GM18508 (cell line): ENCODE measurements at regions not wholly inside any gene's neighbourhood (a gene's known extent, or its start where the extent isn't known, plus 50 kb on each side); places are given as distances from the start of the nearest gene placed in this dataset.
"Not testable (repeated sequence)": the region's sequence is repeated elsewhere in the genome, so short reads cannot be mapped to it uniquely, and the experiment has no call there.

Experiments
- ATAC-seq: cut with Tn5 transposase; IDR thresholded peaks from one replicate; pipeline ENCODE4 v1.9.1; 2021; ENCODE audit warnings: moderate number of reproducible peaks; ENCODE audit not compliant: insufficient read depth, unreplicated experiment

DNA sequence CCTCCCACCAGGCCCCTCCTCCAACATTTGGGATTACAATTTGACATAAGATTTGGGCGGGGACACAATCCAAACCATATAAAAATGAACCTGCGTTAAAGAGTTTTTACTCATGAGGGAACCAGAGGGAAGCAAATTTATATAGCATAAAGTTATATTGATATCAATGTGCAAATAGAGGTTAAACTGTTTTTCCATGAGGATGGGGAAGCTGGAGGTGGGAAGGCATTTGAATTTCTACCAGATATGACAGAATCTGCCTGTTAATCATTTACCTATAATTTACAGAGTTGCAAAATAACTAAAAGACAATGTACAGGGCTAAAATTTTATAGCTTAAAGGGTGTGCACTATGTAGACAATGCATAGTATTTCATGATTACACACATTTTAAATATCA is 322.0 kb upstream of the FKBP1C start:
- ATAC-seq = no peak

- no peak for ATAC-seq
Measured at GRCh38 chr6:62891065-62891647, 320.1 kb upstream of the FKBP1C start.

DNA sequence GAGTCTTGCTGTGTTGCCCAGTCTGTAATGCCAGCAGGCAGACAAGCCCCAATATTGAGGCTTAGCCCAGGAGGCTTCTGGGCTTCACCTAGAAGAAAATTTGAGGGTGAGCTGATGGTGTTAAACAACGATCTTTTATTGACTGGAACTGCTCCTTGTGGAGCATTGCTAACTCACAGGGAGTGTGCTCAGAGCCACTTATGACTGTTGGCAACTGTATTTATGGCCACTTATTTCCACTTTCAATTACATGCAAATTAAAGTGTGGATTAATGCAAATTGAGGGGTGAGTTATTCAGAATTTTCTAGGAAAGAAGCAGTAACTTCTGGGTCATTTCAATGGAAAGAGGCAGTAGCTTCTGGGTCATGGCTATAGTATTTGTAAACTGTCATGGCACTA is 317.2 kb upstream of the FKBP1C start:
- ATAC-seq = no peak

DNA sequence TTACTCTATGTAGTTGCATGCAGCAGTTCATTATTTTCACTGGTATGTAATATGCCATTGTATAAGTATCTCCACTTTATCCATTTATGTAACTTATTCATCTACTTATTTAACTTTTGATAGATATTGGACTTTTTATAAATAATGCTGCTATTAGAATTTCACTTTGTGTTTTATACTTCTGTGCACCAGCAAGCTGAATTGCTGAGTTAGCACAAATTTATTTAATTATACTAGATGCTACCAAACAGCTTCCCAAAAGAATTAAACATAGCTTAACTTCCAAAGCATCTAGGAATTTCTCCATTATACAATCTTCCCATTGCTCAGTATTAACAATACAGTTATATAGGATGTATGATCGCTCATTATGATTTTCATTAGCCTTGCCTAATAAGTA is 308.0 kb upstream of the FKBP1C start:
- no peak for ATAC-seq

- no peak for ATAC-seq
Measured at GRCh38 chr6:62904687-62905086, 306.6 kb upstream of the FKBP1C start.

DNA sequence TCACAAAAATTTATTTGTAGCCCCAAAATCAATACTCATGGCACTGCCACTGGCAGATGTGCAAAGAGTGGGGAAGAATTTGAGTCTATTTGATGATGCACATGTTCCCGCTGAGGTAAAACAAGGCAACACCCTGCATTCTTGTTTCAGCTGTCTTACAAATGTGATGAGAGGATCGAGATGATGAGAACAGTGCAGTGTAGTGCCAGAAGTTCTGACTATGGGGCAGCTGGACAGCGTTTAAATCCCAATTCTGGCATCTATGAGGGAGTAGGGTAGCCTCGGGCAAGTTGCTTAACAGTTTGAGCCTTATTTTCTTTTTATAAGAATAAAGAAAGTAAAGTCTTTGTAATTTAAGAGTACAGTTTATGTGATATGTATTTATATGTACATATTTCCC is 296.7 kb upstream of the FKBP1C start:
- no peak for ATAC-seq

GRCh38 chr6:62923728-62924127 is 287.5 kb upstream of the FKBP1C start:
- ATAC-seq = no peak

DNA sequence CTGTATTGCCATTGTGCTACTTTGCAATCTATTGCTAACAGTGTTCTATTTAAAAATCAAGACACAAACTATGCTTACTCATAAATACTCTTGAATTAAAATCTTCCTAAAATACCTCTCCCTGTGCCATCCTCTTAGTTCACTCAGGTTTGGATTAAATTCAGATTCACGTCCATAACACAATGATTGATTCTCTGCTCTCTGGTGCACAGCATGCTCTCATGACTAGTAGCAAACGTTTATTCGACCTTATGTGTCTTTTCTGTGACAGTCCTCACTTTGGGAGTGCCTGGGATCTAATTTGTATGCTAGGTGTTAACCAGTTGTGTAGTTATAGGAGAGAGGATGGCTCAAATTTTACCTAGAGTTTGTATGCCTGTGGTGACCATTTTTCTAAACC is 270.4 kb upstream of the FKBP1C start:
- ATAC-seq = no peak

GRCh38 chr6:62942000-62942399 is 269.3 kb upstream of the FKBP1C start:
- no peak for ATAC-seq

GRCh38 chr6:62968834-62969233 is 242.4 kb upstream of the FKBP1C start:
- no peak for ATAC-seq

DNA sequence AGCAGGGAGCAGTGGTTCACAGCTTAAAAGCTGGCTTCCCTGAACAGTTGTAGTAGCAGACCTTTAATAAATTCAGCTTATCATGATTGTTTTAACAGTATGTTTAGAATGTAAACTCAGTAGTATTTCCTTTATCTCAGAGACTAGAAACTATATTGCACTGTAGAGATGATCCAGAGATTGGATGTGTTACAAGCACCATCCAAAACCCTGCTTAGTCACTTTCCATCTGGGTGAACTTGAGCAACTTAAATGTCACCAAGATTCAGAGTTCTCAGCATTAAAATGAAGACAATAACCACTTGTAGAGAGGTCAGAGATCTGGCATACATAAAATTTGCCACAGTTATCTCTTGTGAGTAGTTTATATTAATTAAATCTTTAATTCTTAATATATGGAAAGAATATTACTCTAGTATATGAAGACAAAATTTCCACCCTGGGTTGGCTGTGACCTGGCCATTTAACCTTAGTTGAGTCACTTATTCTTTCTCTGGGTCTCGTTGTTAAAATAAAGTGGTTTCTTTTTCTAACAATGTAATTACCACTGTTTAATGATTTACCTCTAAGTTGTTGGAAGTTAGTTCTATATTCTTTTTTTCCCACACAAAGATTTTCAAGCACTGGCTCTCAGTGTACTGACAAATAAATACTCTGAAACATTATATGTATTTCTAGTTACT is 239.2 kb upstream of the FKBP1C start:
- peak; percentile 39 for ATAC-seq

- peak; percentile 56 for ATAC-seq
Measured at GRCh38 chr6:62974452-62974851, 236.8 kb upstream of the FKBP1C start.

DNA sequence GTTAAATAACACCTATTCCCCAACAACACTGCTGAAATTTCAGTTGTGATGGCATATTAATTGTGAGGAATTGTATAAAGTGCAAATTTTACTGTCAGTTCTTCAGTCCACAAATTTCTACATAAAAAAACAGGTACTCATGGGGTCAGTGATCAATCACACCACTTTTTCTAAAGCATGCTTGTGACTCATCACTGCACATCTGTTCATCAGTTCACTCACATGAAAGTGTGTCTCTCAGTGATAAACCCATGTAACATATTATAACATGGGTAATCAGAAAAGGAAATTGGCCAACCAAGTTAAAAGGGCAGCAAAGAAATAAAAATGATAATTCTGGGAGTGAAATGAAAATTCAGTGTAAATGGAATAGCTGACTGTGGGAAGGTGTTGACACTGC is 234.7 kb upstream of the FKBP1C start:
- ATAC-seq = no peak

DNA sequence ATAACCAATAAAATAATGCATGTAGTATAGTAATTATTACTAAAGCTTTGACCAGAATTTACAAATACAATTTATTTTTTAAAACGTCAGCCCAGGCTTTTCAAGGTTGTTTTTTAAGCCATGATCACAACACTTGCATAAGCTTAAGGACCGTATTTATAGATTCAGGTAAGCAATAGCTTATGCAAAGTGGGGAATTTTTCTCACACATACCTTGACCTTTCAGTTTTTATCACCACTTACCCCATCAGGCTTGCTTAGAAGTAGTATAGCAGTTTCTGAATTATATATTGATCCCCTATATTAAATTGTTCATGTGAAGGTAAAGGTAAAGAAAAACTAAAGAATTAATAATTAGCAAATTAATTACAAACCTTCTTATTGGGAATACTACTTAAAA is 232.3 kb upstream of the FKBP1C start:
- peak; percentile 60 for ATAC-seq

GRCh38 chr6:62980093-62980492 is 231.2 kb upstream of the FKBP1C start:
- ATAC-seq = no peak

DNA sequence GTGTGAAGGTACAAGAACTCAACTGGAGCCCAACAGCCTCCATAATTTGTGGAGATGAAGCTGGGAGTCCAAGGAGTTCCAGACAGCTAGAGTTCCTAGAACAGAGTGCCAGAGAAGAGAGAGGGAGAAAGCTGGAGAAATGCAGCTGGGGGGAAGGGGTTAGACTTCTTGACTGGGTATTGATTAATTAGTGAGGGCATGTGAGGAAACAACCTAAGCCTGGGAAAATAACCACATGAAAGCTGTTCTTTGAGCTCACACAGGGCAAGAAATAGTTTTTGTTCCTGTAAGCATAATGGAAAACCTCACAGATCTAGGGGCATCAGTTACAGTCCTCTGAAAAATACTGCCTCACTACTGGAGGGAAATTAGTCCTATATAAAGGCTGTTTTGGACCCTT is 230.5 kb upstream of the FKBP1C start:
- no peak for ATAC-seq

- no peak for ATAC-seq
Measured at GRCh38 chr6:62982951-62983350, 228.3 kb upstream of the FKBP1C start.

DNA sequence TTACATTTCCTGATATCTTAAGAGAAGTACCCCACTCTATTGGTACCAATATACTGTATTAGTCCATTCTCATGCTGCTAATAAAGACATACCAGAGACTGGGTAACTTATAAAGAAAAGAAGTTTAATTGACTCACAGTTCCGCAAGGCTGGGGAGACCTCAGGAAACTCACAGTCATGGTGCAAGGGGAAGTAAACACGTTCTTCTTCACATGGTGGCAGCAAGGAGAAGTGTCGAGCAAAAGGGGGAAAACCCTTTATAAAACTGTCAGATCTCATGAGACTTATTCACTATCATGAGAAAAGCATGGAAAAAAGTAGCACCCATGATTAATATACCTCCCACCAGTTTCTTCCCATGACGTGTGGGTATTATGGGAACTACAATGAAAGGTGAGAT is 219.6 kb upstream of the FKBP1C start:
- not testable (repeated sequence) for ATAC-seq

- ATAC-seq = no peak
Measured at GRCh38 chr6:62993951-62994350, 217.3 kb upstream of the FKBP1C start.

GRCh38 chr6:62998022-62998421 is 213.2 kb upstream of the FKBP1C start:
- ATAC-seq = no peak

DNA sequence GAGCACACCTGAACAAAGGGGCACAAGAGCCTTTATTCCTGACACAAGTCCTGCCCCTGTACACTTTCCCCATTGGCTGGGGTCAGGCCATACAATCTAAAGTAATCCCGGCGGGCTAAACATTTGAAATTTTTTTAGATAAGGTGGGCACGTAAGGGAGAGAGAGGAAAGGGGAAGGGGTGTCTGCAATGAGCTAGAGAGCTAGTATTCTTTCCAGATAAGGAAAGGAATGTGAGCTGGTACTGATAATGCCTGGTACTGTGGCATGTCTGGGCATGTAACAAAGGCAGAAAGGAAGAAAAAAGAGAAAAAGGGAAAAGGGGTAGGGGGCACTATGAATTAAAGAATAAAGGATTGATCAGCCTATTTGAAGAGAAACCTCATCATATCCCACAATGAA is 212.0 kb upstream of the FKBP1C start:
- not testable (repeated sequence) for ATAC-seq

DNA sequence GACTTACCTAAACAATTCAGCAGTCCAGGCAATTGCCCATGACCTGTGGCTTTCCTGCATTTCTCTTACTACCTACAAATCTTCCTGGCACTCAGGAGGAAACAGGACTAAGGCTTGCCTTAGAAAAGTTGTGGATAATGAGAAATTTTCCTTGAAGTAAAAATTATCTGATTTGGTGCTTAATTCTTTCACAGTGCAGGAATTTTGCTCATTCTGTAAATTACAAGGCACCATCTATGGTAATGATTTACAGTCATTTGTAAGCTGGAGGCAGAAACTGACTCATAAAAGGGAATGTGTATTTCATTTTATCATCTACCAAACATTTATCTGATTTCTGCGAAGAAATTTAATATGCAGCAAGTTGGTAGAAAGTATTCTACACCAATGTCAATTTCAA is 211.5 kb upstream of the FKBP1C start:
- ATAC-seq = no peak
